Epithelial cell of esophagus (primary cell): ENCODE measurements at regions not wholly inside any gene's neighbourhood (a gene's known extent, or its start where the extent isn't known, plus 50 kb on each side); places are given as distances from the start of the nearest gene placed in this dataset.

ENCODE experiments used
- DNase-seq: peaks from one replicate; pipeline ENCODE4 v3.0.0; 2010; ENCODE audit warnings: low read depth
- H3K4me3 ChIP-seq: 2 replicates; pipeline ENCODE4 v1.5.1; 2011; ENCODE audit warnings: mild to moderate bottlenecking, low read length, control low read depth
- TF ChIP-seq, protein P1 (sequence below): IDR thresholded peaks from 2 replicates; pipeline ENCODE4 v1.5.1; 2011; ENCODE audit warnings: low read depth, mild to moderate bottlenecking, low read length, control low read depth, inconsistent platforms; ENCODE audit not compliant: insufficient read depth; ENCODE audit errors: missing control alignments

- TF ChIP-seq, protein P1, sequence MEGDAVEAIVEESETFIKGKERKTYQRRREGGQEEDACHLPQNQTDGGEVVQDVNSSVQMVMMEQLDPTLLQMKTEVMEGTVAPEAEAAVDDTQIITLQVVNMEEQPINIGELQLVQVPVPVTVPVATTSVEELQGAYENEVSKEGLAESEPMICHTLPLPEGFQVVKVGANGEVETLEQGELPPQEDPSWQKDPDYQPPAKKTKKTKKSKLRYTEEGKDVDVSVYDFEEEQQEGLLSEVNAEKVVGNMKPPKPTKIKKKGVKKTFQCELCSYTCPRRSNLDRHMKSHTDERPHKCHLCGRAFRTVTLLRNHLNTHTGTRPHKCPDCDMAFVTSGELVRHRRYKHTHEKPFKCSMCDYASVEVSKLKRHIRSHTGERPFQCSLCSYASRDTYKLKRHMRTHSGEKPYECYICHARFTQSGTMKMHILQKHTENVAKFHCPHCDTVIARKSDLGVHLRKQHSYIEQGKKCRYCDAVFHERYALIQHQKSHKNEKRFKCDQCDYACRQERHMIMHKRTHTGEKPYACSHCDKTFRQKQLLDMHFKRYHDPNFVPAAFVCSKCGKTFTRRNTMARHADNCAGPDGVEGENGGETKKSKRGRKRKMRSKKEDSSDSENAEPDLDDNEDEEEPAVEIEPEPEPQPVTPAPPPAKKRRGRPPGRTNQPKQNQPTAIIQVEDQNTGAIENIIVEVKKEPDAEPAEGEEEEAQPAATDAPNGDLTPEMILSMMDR, result no peak
- DNase-seq, result no peak
- H3K4me3 ChIP-seq, result no peak overlapping the region
These were observed 61.5 kb downstream of the PRSS23 start for GRCh38 chr11:86861810-86862209.

GRCh38 chr11:86863476-86863875 is 63.1 kb downstream of the PRSS23 start:
- TF ChIP-seq, protein P1, result no peak
- DNase-seq, result no peak

DNA sequence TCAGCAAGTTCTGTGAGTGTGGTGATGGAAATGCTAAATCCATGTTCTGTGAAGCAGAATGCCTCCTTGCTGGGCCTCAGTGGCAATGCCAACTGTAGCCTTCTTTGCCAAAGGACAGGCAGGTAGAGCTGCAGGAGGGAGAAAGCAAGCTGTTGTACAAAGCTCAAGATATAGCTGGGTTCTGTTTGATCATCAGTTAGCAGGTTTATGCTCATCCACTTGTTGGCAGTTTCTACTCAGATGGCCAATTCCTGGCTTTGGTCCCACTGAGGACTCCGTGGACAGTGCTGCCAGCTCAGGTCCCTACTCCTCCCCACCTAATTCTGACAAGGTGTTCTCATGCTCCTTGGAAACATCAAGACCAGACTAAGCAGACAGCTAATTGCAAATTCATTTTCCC is 65.1 kb downstream of the PRSS23 start:
- TF ChIP-seq, protein P1, result no peak
- no peak for DNase-seq
- no peak overlapping the region for H3K4me3 ChIP-seq

More at GRCh38 chr11:86863476-86863875, 63.1 kb downstream of the PRSS23 start:
- no peak overlapping the region for H3K4me3 ChIP-seq

GRCh38 chr11:86869531-86869930 is 69.2 kb downstream of the PRSS23 start:
- no peak for DNase-seq
- no peak overlapping the region for H3K4me3 ChIP-seq
- TF ChIP-seq, protein P1, result no peak

DNA sequence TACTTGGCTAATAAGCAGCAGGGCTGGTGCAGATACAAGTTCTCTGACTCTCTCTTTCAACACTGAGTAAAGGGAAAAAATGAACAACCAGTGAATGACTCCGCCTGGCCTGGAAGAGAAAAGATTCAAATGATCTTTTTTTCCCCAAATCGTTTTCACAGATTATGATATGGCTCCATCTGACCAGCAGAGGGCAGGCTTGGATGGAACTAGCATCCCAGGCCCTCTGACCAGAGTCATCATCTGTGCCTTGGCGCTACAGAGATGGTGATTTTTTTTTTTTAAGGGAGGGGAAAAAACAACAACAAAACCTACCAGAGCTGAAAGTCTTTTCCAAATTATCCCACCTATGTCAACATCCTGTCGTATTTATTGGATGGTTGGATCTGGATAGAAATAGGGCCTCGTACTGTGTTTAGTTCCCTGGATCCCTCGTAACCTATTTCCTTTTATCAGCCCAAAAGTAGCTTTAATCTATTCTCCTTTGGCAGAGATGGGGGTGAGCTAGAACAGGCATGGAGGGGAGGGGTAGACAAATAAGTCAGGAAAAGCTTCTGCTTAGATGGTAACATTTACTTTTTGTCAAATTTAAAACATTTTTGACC is 69.7 kb downstream of the PRSS23 start:
- TF ChIP-seq, protein P1, result peak; percentile 79
- H3K4me3 ChIP-seq, result no peak overlapping the region
- DNase-seq, result peak; percentile 54

GRCh38 chr11:86873573-86874083 is 73.3 kb downstream of the PRSS23 start:
- no peak overlapping the region for H3K4me3 ChIP-seq
- TF ChIP-seq, protein P1, result no peak
- DNase-seq, result peak; percentile 22
